Astrocyte of the spinal cord (primary cell): ENCODE measurements at regions not wholly inside any gene's neighbourhood (a gene's known extent, or its start where the extent isn't known, plus 50 kb on each side); places are given as distances from the start of the nearest gene placed in this dataset.

ENCODE experiments used
- DNase-seq: peaks from one replicate; pipeline ENCODE4 v3.0.0; 2011; ENCODE audit warnings: low read depth, low spot score
- H3K4me3 ChIP-seq: 2 replicates; pipeline ENCODE4 v1.5.1; 2011; ENCODE audit warnings: low read depth, mild to moderate bottlenecking, low read length, moderate library complexity
- CTCF ChIP-seq: IDR thresholded peaks from 2 replicates; pipeline ENCODE4 v1.5.1; 2012; ENCODE audit warnings: low read depth, mild to moderate bottlenecking, low read length, inconsistent platforms
- in situ Hi-C: cut with HindIII; loops from 2 replicates; pipeline ENCODE4 v1.10.0; 2017; ENCODE audit warnings: low sequenced_read_pairs

- no peak for DNase-seq
- H3K4me3 ChIP-seq = no peak overlapping the region
- TF ChIP-seq CTCF = no peak
- in situ Hi-C loops = no loop called here
Observed at GRCh38 chr4:28548136-28548535, 1687.5 kb downstream of the STIM2 start.

- in situ Hi-C loops = no loop called here
- no peak for TF ChIP-seq CTCF
- no peak for DNase-seq
- H3K4me3 ChIP-seq = no peak overlapping the region
Observed at GRCh38 chr4:28548594-28548993, 1688.0 kb downstream of the STIM2 start.

- peak; percentile 10 for DNase-seq
- no peak overlapping the region for H3K4me3 ChIP-seq
- in situ Hi-C loops = no loop called here
- no peak for TF ChIP-seq CTCF
Observed at GRCh38 chr4:28555866-28556265, 1695.2 kb downstream of the STIM2 start.

GRCh38 chr4:28557755-28558154 lies 1697.1 kb downstream of the STIM2 start:
- in situ Hi-C loops = no loop called here
- no peak for TF ChIP-seq CTCF
- peak; percentile 1 for DNase-seq
- H3K4me3 ChIP-seq = no peak overlapping the region

- no peak for TF ChIP-seq CTCF
- no peak overlapping the region for H3K4me3 ChIP-seq
- in situ Hi-C loops = no loop called here
- DNase-seq = no peak
Observed at GRCh38 chr4:28558895-28559294, 1698.3 kb downstream of the STIM2 start.

- no peak for DNase-seq
- no peak overlapping the region for H3K4me3 ChIP-seq
- no peak for TF ChIP-seq CTCF
- in situ Hi-C loops = no loop called here
Observed at GRCh38 chr4:28562913-28563312, 1702.3 kb downstream of the STIM2 start.

- DNase-seq = no peak
- in situ Hi-C loops = no loop called here
- no peak overlapping the region for H3K4me3 ChIP-seq
- no peak for TF ChIP-seq CTCF
Observed at GRCh38 chr4:28565396-28565795, 1704.8 kb downstream of the STIM2 start.
